ENCODE measurements at regions not wholly inside any gene's neighbourhood (a gene's known extent, or its start where the extent isn't known, plus 50 kb on each side); places are given as distances from the start of the nearest gene placed in this dataset.

DNA sequence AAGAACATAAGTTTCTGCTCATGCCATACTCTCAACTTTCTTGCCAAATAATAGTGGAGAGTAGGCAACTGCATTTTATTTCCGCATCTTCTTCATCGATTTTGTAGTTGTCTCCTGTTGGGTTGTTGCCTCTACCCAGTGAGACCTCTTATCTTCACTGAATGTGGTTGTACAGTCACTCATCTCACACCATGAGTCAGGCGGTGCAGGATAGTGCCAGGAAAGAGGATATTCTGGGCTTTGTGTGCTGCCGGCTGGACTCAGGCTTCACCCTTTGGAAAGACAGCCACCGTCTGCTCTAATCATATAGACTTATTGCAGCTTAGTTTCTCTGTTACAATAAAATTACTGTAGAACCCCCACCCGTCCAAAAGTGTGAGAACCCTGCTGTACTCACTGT, 154.3 kb upstream of the USP24 start (continued):
- TF ChIP-seq, protein P1, sequence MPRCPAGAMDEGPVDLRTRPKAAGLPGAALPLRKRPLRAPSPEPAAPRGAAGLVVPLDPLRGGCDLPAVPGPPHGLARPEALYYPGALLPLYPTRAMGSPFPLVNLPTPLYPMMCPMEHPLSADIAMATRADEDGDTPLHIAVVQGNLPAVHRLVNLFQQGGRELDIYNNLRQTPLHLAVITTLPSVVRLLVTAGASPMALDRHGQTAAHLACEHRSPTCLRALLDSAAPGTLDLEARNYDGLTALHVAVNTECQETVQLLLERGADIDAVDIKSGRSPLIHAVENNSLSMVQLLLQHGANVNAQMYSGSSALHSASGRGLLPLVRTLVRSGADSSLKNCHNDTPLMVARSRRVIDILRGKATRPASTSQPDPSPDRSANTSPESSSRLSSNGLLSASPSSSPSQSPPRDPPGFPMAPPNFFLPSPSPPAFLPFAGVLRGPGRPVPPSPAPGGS (IDR thresholded peaks at IDR 0.05; ENCODE audit: borderline replicate concordance, insufficient read depth, low read depth, low read length, poor library complexity, severe bottlenecking): no peak
- TF ChIP-seq LARP7 (IDR thresholded peaks at IDR 0.05) (no peak), DPF2 (IDR thresholded peaks at IDR 0.05) (no peak)

DNA sequence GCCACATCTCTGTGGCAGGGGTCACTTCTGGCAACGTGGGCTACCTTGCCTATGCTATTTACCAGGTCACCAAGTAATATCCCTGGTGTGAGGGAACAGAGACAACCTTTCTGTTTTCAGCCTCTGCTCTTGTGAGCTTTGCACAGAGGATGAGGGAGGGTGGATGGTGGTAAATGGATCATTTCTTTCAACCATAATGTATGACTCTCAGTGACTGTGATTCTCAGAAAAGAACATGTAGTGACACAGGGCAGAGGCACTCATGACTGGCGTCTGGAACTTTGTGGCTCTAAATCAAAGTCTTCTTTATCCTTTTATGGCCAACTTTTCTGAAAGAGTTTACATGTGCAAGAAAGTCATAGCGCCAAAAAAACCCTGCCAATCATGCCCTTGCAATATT, 153.5 kb upstream of the USP24 start:
- DNase-seq (ENCODE audit: low read depth, low spot score): no peak
- ChIA-PET CTCF (no interaction called here), SMC1A (ENCODE audit: uncharacterized antibody, unreplicated experiment) (interaction anchor here (1.4 kb wide), 1 partner anchor 110 kb away, joined by 3 read pairs; no protein-coding TSS in a partner anchor), RAD21 (ENCODE audit: unreplicated experiment) (no interaction called here), POLR2A (no interaction called here)
- no peak overlapping the region for H2AFZ ChIP-seq (ENCODE audit: control insufficient read depth, low read depth, low read length)
- no TSS peak for BruUV-seq (replicated peaks)
- no peak overlapping the region for H3K9ac ChIP-seq (ENCODE audit: control insufficient read depth, insufficient read depth, low read length)
- FAIRE-seq: no peak
- no peaks in the 10 kb centered on the region for H3K36me3 ChIP-seq (ENCODE audit: control insufficient read depth in 2 of 2, insufficient read depth in 2 of 2, low read length in 1 of 2)
- 17% methylated on average over 3 of the region's 3 CpGs for WGBS (ENCODE audit: insufficient coverage, insufficient replicate concordance, low lambda C conversion rate, missing lambda C conversion rate)
- H3K9me3 ChIP-seq (replicated peaks; ENCODE audit: control insufficient read depth, insufficient read depth, low read length): no peaks in the 10 kb centered on the region
- H3K4me1 ChIP-seq (ENCODE audit: control insufficient read depth, insufficient read depth, low read length): no peaks in the 10 kb centered on the region
- H3K27ac ChIP-seq (ENCODE audit: control insufficient read depth, insufficient read depth): no peak overlapping the region
- in situ Hi-C loops (cut with MboI) (no loop called here), intact Hi-C loops (cut with micrococcal nuclease; ENCODE audit: unreplicated experiment) (no loop called here)
- TF ChIP-seq BMI1 (IDR thresholded peaks at IDR 0.05; ENCODE audit: borderline replicate concordance): no peak
- H3K4me2 ChIP-seq (ENCODE audit: control insufficient read depth, insufficient read depth): no peak overlapping the region
- H3K27me3 ChIP-seq (replicated peaks in 1 of 2; ENCODE audit: control insufficient read depth in 2 of 2, insufficient read depth in 2 of 2, low read length in 1 of 2): no peaks in the 10 kb centered on the region; a peak in 1 of 4 replicates
- H3K4me3 ChIP-seq: no peak overlapping the region
- ATAC-seq: no peak
- H3K79me2 ChIP-seq (ENCODE audit: control insufficient read depth, insufficient read depth, low read length): no peaks in the 10 kb centered on the region
- no peaks in the 10 kb centered on the region for H4K20me1 ChIP-seq (ENCODE audit: control insufficient read depth, insufficient read depth)

DNA sequence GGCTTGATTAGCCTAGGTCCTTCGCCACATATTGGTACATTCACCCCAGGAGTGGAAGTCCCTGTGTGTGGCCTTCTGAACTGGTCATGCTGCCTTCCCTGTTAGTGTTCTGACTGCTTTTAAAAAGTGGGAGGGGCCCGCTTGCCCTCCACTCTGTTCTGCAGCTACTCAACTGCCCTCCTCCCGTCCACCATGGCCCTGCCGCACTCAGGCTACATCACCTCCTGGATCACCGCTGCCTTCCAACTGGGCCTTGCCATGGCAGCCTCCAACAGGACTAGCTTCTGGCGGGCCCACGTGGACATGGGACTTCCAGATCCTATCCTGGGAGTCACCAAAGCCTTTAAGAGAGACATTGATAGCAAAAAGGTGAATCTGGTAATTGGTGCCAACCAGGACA, 152.1 kb upstream of the USP24 start:
- DNase-seq (ENCODE audit: low read depth, low spot score) (no peak), FAIRE-seq (no peak), ATAC-seq (no peak)
- Histone ChIP-seq H3K36me3 (ENCODE audit: control insufficient read depth in 2 of 2, insufficient read depth in 2 of 2, low read length in 1 of 2) (no peaks in the 10 kb centered on the region), H3K4me2 (ENCODE audit: control insufficient read depth, insufficient read depth) (no peak overlapping the region), H3K27ac (ENCODE audit: control insufficient read depth, insufficient read depth) (no peak overlapping the region), H3K27me3 (replicated peaks in 1 of 2; ENCODE audit: control insufficient read depth in 2 of 2, insufficient read depth in 2 of 2, low read length in 1 of 2) (no peaks in the 10 kb centered on the region; a peak in 1 of 4 replicates), H3K9me3 (replicated peaks; ENCODE audit: control insufficient read depth, insufficient read depth, low read length) (no peaks in the 10 kb centered on the region), H3K4me1 (ENCODE audit: control insufficient read depth, insufficient read depth, low read length) (no peaks in the 10 kb centered on the region), H3K4me3 (no peak overlapping the region), H4K20me1 (ENCODE audit: control insufficient read depth, insufficient read depth) (no peaks in the 10 kb centered on the region), H3K9ac (ENCODE audit: control insufficient read depth, insufficient read depth, low read length) (no peak overlapping the region), H2AFZ (ENCODE audit: control insufficient read depth, low read depth, low read length) (no peak overlapping the region), H3K79me2 (ENCODE audit: control insufficient read depth, insufficient read depth, low read length) (no peaks in the 10 kb centered on the region)
- CTCF ChIA-PET: no interaction called here
- POLR2A ChIA-PET: no interaction called here
- no TSS peak for BruUV-seq (replicated peaks)
- SMC1A ChIA-PET (ENCODE audit: uncharacterized antibody, unreplicated experiment): interaction anchor here (1.1 to 1.4 kb wide), 2 partner anchors 9 to 111 kb away, joined by 3 to 4 read pairs; no protein-coding TSS in a partner anchor
- in situ Hi-C loops (cut with MboI): no loop called here
- WGBS (ENCODE audit: insufficient coverage, insufficient replicate concordance, low lambda C conversion rate, missing lambda C conversion rate): 40% methylated on average over 7 of the region's 7 CpGs
- intact Hi-C loops (cut with micrococcal nuclease; ENCODE audit: unreplicated experiment): no loop called here
- RAD21 ChIA-PET (ENCODE audit: unreplicated experiment): no interaction called here
- TF ChIP-seq BMI1 (IDR thresholded peaks at IDR 0.05; ENCODE audit: borderline replicate concordance) (no peak), STAT3 (IDR thresholded peaks at IDR 0.05; ENCODE audit: low read depth, low read length) (no peak), YBX1 (IDR thresholded peaks at IDR 0.05) (no peak), TCF7 (IDR thresholded peaks at IDR 0.05; ENCODE audit: borderline replicate concordance) (no peak), ZBED1 (IDR thresholded peaks at IDR 0.05; ENCODE audit: borderline replicate concordance) (no peak)
- TF ChIP-seq, protein P2, sequence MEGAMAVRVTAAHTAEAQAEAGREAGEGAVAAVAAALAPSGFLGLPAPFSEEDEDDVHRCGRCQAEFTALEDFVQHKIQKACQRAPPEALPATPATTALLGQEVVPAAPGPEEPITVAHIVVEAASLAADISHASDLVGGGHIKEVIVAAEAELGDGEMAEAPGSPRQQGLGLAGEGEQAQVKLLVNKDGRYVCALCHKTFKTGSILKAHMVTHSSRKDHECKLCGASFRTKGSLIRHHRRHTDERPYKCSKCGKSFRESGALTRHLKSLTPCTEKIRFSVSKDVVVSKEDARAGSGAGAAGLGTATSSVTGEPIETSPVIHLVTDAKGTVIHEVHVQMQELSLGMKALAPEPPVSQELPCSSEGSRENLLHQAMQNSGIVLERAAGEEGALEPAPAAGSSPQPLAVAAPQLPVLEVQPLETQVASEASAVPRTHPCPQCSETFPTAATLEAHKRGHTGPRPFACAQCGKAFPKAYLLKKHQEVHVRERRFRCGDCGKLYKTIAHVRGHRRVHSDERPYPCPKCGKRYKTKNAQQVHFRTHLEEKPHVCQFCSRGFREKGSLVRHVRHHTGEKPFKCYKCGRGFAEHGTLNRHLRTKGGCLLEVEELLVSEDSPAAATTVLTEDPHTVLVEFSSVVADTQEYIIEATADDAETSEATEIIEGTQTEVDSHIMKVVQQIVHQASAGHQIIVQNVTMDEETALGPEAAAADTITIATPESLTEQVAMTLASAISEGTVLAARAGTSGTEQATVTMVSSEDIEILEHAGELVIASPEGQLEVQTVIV (IDR thresholded peaks at IDR 0.05; ENCODE audit: borderline replicate concordance, partially characterized antibody): no peak
